Keratinocyte (primary cell): ENCODE measurements at regions not wholly inside any gene's neighbourhood (a gene's known extent, or its start where the extent isn't known, plus 50 kb on each side); places are given as distances from the start of the nearest gene placed in this dataset.

ENCODE experiments used
- DNase-seq: peaks from one replicate; pipeline ENCODE4 v3.0.0-alpha.2; 2011; ENCODE audit warnings: low read depth, missing footprints, low spot score
- FAIRE-seq: peaks from 2 replicates; lab custom pipeline; 2011; peaks lifted over from hg19 to GRCh38; lab: Jason Lieb, UNC
- H2AFZ ChIP-seq: 2 replicates; pipeline ENCODE4 v1.6.0; 2012; ENCODE audit warnings: low read length, control low read depth, inconsistent platforms; ENCODE audit not compliant: control insufficient read depth
- H3K27ac ChIP-seq: 2 replicates; pipeline ENCODE4 v1.5.1; 2011; ENCODE audit warnings: low read length; ENCODE audit not compliant: control insufficient read depth, insufficient read depth
- H3K27me3 ChIP-seq: 3 replicates; pipeline ENCODE4 v1.6.0; 2011; ENCODE audit warnings: low read length; ENCODE audit not compliant: control insufficient read depth, insufficient read depth; ENCODE audit errors: extremely low read depth
- H3K36me3 ChIP-seq, 2 experiments: 2 replicates in 1 of 2; 3 replicates in 1 of 2; pipeline ENCODE4 v1.5.1; 2011; ENCODE audit warnings: low read length in 2 of 2, mild to moderate bottlenecking in 1 of 2; ENCODE audit not compliant: control insufficient read depth in 2 of 2, insufficient read depth in 2 of 2; ENCODE audit errors: extremely low read depth in 1 of 2
- H3K4me1 ChIP-seq: 3 replicates; pipeline ENCODE4 v1.5.1; 2011; ENCODE audit warnings: low read length; ENCODE audit not compliant: control insufficient read depth, insufficient read depth; ENCODE audit errors: extremely low read depth
- H3K4me2 ChIP-seq: 3 replicates; pipeline ENCODE4 v1.6.0; 2011; ENCODE audit warnings: low read depth, low read length; ENCODE audit not compliant: control insufficient read depth, insufficient read depth; ENCODE audit errors: extremely low read depth
- H3K4me3 ChIP-seq, 3 experiments: fragments of 200-600 bp in 1 of 3; sonication (generic) in 1 of 3; 2 replicates in 2 of 3; 3 replicates in 1 of 3; pipeline ENCODE4 v1.5.1; 2011 to 2016; ENCODE audit warnings: low read length in 3 of 3, mild to moderate bottlenecking in 3 of 3, control low read depth in 2 of 3, inconsistent platforms in 1 of 3, low read depth in 1 of 3, mixed read lengths in 1 of 3, mixed run types in 1 of 3, moderate library complexity in 1 of 3; ENCODE audit not compliant: control insufficient read depth in 2 of 3, insufficient read depth in 2 of 3; ENCODE audit errors: extremely low read depth in 1 of 3
- H3K79me2 ChIP-seq: 2 replicates; pipeline ENCODE4 v1.6.0; 2012; ENCODE audit warnings: low read length; ENCODE audit not compliant: control insufficient read depth, insufficient read depth
- H3K9ac ChIP-seq: 3 replicates; pipeline ENCODE4 v1.6.0; 2011; ENCODE audit warnings: low read length; ENCODE audit not compliant: control insufficient read depth, insufficient read depth; ENCODE audit errors: extremely low read depth
- H3K9me1 ChIP-seq: 3 replicates; pipeline ENCODE4 v1.6.0; 2011; ENCODE audit warnings: low read length; ENCODE audit not compliant: control insufficient read depth, insufficient read depth; ENCODE audit errors: extremely low read depth
- H3K9me3 ChIP-seq: 2 replicates; pipeline ENCODE4 v1.5.1; 2012; ENCODE audit warnings: low read depth, low read length; ENCODE audit not compliant: control insufficient read depth
- H4K20me1 ChIP-seq: 3 replicates; pipeline ENCODE4 v1.6.0; 2011; ENCODE audit warnings: low read length; ENCODE audit not compliant: control insufficient read depth, insufficient read depth; ENCODE audit errors: extremely low read depth
- EZH2 ChIP-seq: IDR thresholded peaks from one replicate; pipeline ENCODE4 v1.6.1; 2012; ENCODE audit warnings: inconsistent platforms, mild to moderate bottlenecking, low read length, moderate library complexity
- dilution Hi-C: fragments of 300-500 bp; cut with MboI; formaldehyde crosslinking; loops from one replicate; pipeline ENCODE4 v1.7.0; 2020; ENCODE audit warnings: low sequenced_read_pairs; ENCODE audit not compliant: extremely low pct_ligation_motif_present
- TF ChIP-seq, protein P1 (sequence below), 3 experiments: IDR thresholded peaks in 1 of 3; conservative IDR thresholded peaks in 1 of 3; optimal IDR thresholded peaks in 1 of 3; 2 replicates in 2 of 3; 3 replicates in 1 of 3; pipeline versions ENCODE3 to v1.5.1; 2011; ENCODE audit warnings: low read length in 3 of 3, mild to moderate bottlenecking in 3 of 3, moderate library complexity in 2 of 3, control low read depth in 1 of 3, inconsistent platforms in 1 of 3; ENCODE audit not compliant: insufficient read depth in 2 of 3; ENCODE audit errors: extremely low read depth in 1 of 3

GRCh38 chr6:106823058-106823457 is 151.5 kb downstream of the CD24 start:
- H2AFZ ChIP-seq = no peak overlapping the region
- no peaks in the 10 kb centered on the region for H3K27me3 ChIP-seq
- H3K27ac ChIP-seq = no peak overlapping the region
- H3K36me3 ChIP-seq = no peaks in the 10 kb centered on the region
- H3K9ac ChIP-seq = no peak overlapping the region
- H3K79me2 ChIP-seq = no peaks in the 10 kb centered on the region
- no peaks in the 10 kb centered on the region for H3K4me1 ChIP-seq
- H4K20me1 ChIP-seq = no peaks in the 10 kb centered on the region
- no peaks in the 10 kb centered on the region for H3K9me1 ChIP-seq
- H3K4me2 ChIP-seq = no peak overlapping the region
- no peak for FAIRE-seq
- TF ChIP-seq, protein P1, sequence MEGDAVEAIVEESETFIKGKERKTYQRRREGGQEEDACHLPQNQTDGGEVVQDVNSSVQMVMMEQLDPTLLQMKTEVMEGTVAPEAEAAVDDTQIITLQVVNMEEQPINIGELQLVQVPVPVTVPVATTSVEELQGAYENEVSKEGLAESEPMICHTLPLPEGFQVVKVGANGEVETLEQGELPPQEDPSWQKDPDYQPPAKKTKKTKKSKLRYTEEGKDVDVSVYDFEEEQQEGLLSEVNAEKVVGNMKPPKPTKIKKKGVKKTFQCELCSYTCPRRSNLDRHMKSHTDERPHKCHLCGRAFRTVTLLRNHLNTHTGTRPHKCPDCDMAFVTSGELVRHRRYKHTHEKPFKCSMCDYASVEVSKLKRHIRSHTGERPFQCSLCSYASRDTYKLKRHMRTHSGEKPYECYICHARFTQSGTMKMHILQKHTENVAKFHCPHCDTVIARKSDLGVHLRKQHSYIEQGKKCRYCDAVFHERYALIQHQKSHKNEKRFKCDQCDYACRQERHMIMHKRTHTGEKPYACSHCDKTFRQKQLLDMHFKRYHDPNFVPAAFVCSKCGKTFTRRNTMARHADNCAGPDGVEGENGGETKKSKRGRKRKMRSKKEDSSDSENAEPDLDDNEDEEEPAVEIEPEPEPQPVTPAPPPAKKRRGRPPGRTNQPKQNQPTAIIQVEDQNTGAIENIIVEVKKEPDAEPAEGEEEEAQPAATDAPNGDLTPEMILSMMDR (optimal IDR thresholded peaks at IDR 0.05 in 1 of 3, IDR thresholded peaks at IDR 0.05 in 1 of 3, conservative IDR thresholded peaks at IDR 0.05 in 1 of 3; ENCODE audit: extremely low read depth in 1 of 3, insufficient read depth in 2 of 3, low read length in 3 of 3) = no peak
- no peak for TF ChIP-seq EZH2
- no peak for DNase-seq
- dilution Hi-C loops = no loop called here
- H3K9me3 ChIP-seq = no peaks in the 10 kb centered on the region
- H3K4me3 ChIP-seq = no peak overlapping the region

DNA sequence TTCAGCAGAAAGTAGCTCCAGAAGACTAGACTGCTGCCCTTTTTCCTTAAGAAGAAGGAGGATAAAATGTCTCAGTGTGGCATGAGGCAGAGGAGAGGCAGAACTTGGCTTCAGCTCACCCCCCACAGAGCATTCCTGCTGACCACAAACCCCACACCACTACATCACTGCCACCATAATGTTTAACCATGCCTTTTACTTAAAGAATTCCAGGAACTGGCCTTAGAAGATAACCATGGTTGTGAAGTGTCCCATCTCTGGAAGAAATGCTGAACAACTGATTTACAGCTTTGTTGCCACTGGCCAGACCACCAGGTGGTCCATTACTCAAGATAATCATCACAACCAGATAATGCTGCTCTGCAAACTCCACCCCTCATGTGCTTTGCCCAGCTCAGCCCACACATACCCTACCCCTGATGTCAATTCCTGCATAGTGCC is 154.1 kb downstream of the CD24 start:
- H3K27me3 ChIP-seq = no peaks in the 10 kb centered on the region
- H3K4me3 ChIP-seq = no peak overlapping the region
- no peak overlapping the region for H3K27ac ChIP-seq
- no peak for DNase-seq
- dilution Hi-C loops = no loop called here
- TF ChIP-seq EZH2 = no peak
- TF ChIP-seq, protein P1 (optimal IDR thresholded peaks at IDR 0.05 in 1 of 3, IDR thresholded peaks at IDR 0.05 in 1 of 3, conservative IDR thresholded peaks at IDR 0.05 in 1 of 3; ENCODE audit: extremely low read depth in 1 of 3, insufficient read depth in 2 of 3, low read length in 3 of 3) = no peak
- no peaks in the 10 kb centered on the region for H3K36me3 ChIP-seq
- no peak overlapping the region for H3K9ac ChIP-seq
- no peaks in the 10 kb centered on the region for H3K79me2 ChIP-seq
- H2AFZ ChIP-seq = no peak overlapping the region
- no peaks in the 10 kb centered on the region for H3K9me3 ChIP-seq
- no peak overlapping the region for H3K4me2 ChIP-seq
- no peaks in the 10 kb centered on the region for H3K9me1 ChIP-seq
- no peak for FAIRE-seq
- no peaks in the 10 kb centered on the region for H3K4me1 ChIP-seq
- H4K20me1 ChIP-seq = no peaks in the 10 kb centered on the region
